ENCODE measurements at regions not wholly inside any gene's neighbourhood (a gene's known extent, or its start where the extent isn't known, plus 50 kb on each side); places are given as distances from the start of the nearest gene placed in this dataset.
A peak's percentile ranks its signal among the peaks of the same experiment; 100 is the strongest.

- TF ChIP-seq CTCF (IDR thresholded peaks at IDR 0.05; ENCODE audit: extremely low read depth, missing control alignments): no peak
- no peak for DNase-seq (ENCODE audit: low spot score)
These were observed 233.7 kb upstream of the PDE3A start for GRCh38 chr12:20134652-20135051.

GRCh38 chr12:20140751-20141150 lies 227.6 kb upstream of the PDE3A start:
- no peak for TF ChIP-seq CTCF (IDR thresholded peaks at IDR 0.05; ENCODE audit: extremely low read depth, missing control alignments)
- DNase-seq (ENCODE audit: low spot score): no peak

- no peak for DNase-seq (ENCODE audit: low spot score)
- TF ChIP-seq CTCF (IDR thresholded peaks at IDR 0.05; ENCODE audit: extremely low read depth, missing control alignments): no peak
These were observed 226.0 kb upstream of the PDE3A start for GRCh38 chr12:20142316-20142715.

GRCh38 chr12:20142956-20143355 lies 225.4 kb upstream of the PDE3A start:
- no peak for TF ChIP-seq CTCF (IDR thresholded peaks at IDR 0.05; ENCODE audit: extremely low read depth, missing control alignments)

GRCh38 chr12:20144341-20144740 lies 224.0 kb upstream of the PDE3A start:
- DNase-seq (ENCODE audit: low spot score): peak; percentile 35
- TF ChIP-seq CTCF (IDR thresholded peaks at IDR 0.05; ENCODE audit: extremely low read depth, missing control alignments): no peak

More at GRCh38 chr12:20142956-20143355, 225.4 kb upstream of the PDE3A start:
- no peak for DNase-seq (ENCODE audit: low spot score)

- TF ChIP-seq CTCF (IDR thresholded peaks at IDR 0.05; ENCODE audit: extremely low read depth, missing control alignments): no peak
- DNase-seq (ENCODE audit: low spot score): no peak
These were observed 220.1 kb upstream of the PDE3A start for GRCh38 chr12:20148241-20148640.

- DNase-seq (ENCODE audit: low spot score): no peak
- no peak for TF ChIP-seq CTCF (IDR thresholded peaks at IDR 0.05; ENCODE audit: extremely low read depth, missing control alignments)
These were observed 217.4 kb upstream of the PDE3A start for GRCh38 chr12:20150835-20151422.
